DOHH2 (cell line): ENCODE measurements at regions not wholly inside any gene's neighbourhood (a gene's known extent, or its start where the extent isn't known, plus 50 kb on each side); places are given as distances from the start of the nearest gene placed in this dataset.
"Not testable (repeated sequence)": the region's sequence is repeated elsewhere in the genome, so short reads cannot be mapped to it uniquely, and the experiment has no call there.

Experiments used
- H3F3A ChIP-seq: fragments of 200-600 bp; sonication (generic), shearing (Covaris generic); 2 replicates; pipeline ENCODE4 v1.6.0; 2016; ENCODE audit warnings: antibody characterized with exemption, mild to moderate bottlenecking; ENCODE audit not compliant: control insufficient read depth, insufficient read depth
- H3K27ac ChIP-seq: fragments of 200-600 bp; sonication (generic); 2 replicates; pipeline ENCODE4 v1.5.1; 2014; ENCODE audit warnings: low read depth, mild to moderate bottlenecking, low read length, moderate library complexity
- H3K27me3 ChIP-seq: fragments of 200-600 bp; sonication (generic); 2 replicates; pipeline ENCODE4 v1.6.1; 2014; ENCODE audit warnings: mild to moderate bottlenecking, low read length, mixed read lengths; ENCODE audit not compliant: control insufficient read depth
- H3K36me3 ChIP-seq: fragments of 200-600 bp; sonication (generic); 2 replicates; pipeline ENCODE4 v1.6.1; 2014; ENCODE audit warnings: mild to moderate bottlenecking, low read length, moderate library complexity, mixed read lengths; ENCODE audit not compliant: control insufficient read depth
- H3K4me1 ChIP-seq: fragments of 200-600 bp; sonication (generic); 2 replicates; pipeline ENCODE4 v1.6.1; 2014; ENCODE audit warnings: mild to moderate bottlenecking, low read length, mixed read lengths; ENCODE audit not compliant: control insufficient read depth
- H3K4me2 ChIP-seq: fragments of 200-600 bp; sonication (generic); 2 replicates; pipeline ENCODE4 v1.6.0; 2014; ENCODE audit warnings: mild to moderate bottlenecking, low read length, moderate library complexity
- H3K4me3 ChIP-seq: fragments of 200-600 bp; sonication (generic); 2 replicates; pipeline ENCODE4 v1.5.1; 2014; ENCODE audit warnings: mild to moderate bottlenecking, low read length, mixed read lengths
- H3K79me2 ChIP-seq: fragments of 200-600 bp; sonication (generic); 2 replicates; pipeline ENCODE4 v1.6.1; 2014; ENCODE audit warnings: mild to moderate bottlenecking, low read length, mixed read lengths; ENCODE audit not compliant: control insufficient read depth
- H3K9me2 ChIP-seq: fragments of 200-600 bp; sonication (generic); replicated peaks from 2 replicates; pipeline ENCODE4 v1.6.1; 2014; ENCODE audit warnings: mild to moderate bottlenecking, low read length, mixed read lengths; ENCODE audit not compliant: control insufficient read depth
- H3K9me3 ChIP-seq: fragments of 200-600 bp; sonication (generic); 2 replicates; pipeline ENCODE4 v1.6.1; 2014; ENCODE audit warnings: antibody characterized with exemption, low read length, mixed read lengths; ENCODE audit not compliant: control insufficient read depth, insufficient read depth
- H4K20me1 ChIP-seq: fragments of 200-600 bp; sonication (generic); 2 replicates; pipeline ENCODE4 v1.6.0; 2014; ENCODE audit warnings: low read depth, mild to moderate bottlenecking, antibody characterized with exemption, low read length, moderate library complexity; ENCODE audit not compliant: control insufficient read depth, insufficient read depth
- EZH2phosphoT487 ChIP-seq: fragments of 200-600 bp; sonication (generic); IDR thresholded peaks from 2 replicates; pipeline ENCODE4 v1.6.1; 2017; ENCODE audit warnings: borderline replicate concordance, mild to moderate bottlenecking, antibody characterized with exemption, low read length, moderate library complexity, mixed read lengths
- TF ChIP-seq, protein P1 (sequence below): fragments of 200-600 bp; sonication (generic); IDR thresholded peaks from one replicate; pipeline ENCODE4 v1.5.1; 2014; ENCODE audit warnings: antibody characterized with exemption, mild to moderate bottlenecking, low read depth, low read length; ENCODE audit not compliant: poor library complexity, severe bottlenecking

- no peak overlapping the region for H3K27ac ChIP-seq
- no peaks in the 10 kb centered on the region for H4K20me1 ChIP-seq
- H3K4me3 ChIP-seq = no peak overlapping the region
- no peaks in the 10 kb centered on the region for H3K9me3 ChIP-seq
- H3K4me2 ChIP-seq = no peak overlapping the region
- no peaks in the 10 kb centered on the region for H3K9me2 ChIP-seq
- H3K36me3 ChIP-seq = no peaks in the 10 kb centered on the region
- TF ChIP-seq, protein P1, sequence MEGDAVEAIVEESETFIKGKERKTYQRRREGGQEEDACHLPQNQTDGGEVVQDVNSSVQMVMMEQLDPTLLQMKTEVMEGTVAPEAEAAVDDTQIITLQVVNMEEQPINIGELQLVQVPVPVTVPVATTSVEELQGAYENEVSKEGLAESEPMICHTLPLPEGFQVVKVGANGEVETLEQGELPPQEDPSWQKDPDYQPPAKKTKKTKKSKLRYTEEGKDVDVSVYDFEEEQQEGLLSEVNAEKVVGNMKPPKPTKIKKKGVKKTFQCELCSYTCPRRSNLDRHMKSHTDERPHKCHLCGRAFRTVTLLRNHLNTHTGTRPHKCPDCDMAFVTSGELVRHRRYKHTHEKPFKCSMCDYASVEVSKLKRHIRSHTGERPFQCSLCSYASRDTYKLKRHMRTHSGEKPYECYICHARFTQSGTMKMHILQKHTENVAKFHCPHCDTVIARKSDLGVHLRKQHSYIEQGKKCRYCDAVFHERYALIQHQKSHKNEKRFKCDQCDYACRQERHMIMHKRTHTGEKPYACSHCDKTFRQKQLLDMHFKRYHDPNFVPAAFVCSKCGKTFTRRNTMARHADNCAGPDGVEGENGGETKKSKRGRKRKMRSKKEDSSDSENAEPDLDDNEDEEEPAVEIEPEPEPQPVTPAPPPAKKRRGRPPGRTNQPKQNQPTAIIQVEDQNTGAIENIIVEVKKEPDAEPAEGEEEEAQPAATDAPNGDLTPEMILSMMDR = no peak
- TF ChIP-seq EZH2phosphoT487 = no peak
- no peaks in the 10 kb centered on the region for H3K27me3 ChIP-seq
- H3K79me2 ChIP-seq = no peaks in the 10 kb centered on the region
- no peaks in the 10 kb centered on the region for H3F3A ChIP-seq
- H3K4me1 ChIP-seq = no peaks in the 10 kb centered on the region
Measured at GRCh38 chr6:67127041-67127440, 1420.0 kb upstream of the EYS start.

DNA sequence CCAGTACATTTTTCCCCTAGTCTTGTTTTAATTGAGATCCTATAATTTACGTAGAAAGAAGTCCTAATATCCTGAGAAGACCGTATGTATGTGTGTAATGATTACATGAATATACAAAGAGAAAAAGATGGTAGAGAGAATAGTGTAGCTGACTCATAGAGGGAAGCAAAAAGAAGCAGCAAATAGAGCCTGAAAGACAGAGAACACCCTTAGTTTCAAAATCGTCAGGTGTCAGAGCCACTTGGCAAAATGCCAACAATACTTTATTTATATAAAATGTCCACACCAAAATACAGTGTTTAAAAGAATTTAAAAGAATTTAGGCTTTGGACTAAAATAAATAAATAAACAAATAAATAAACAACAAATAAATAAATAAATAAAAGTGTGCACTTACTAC, 1414.1 kb upstream of the EYS start:
- no peak overlapping the region for H3K27ac ChIP-seq
- no peak overlapping the region for H3K4me3 ChIP-seq
- H3K36me3 ChIP-seq = no peaks in the 10 kb centered on the region
- H3F3A ChIP-seq = no peaks in the 10 kb centered on the region
- no peaks in the 10 kb centered on the region for H3K27me3 ChIP-seq
- no peaks in the 10 kb centered on the region for H4K20me1 ChIP-seq
- no peaks in the 10 kb centered on the region for H3K4me1 ChIP-seq
- H3K9me3 ChIP-seq = no peaks in the 10 kb centered on the region
- H3K4me2 ChIP-seq = no peak overlapping the region
- no peak for TF ChIP-seq EZH2phosphoT487
- TF ChIP-seq, protein P1 = no peak
- no peaks in the 10 kb centered on the region for H3K79me2 ChIP-seq
- H3K9me2 ChIP-seq = no peaks in the 10 kb centered on the region

DNA sequence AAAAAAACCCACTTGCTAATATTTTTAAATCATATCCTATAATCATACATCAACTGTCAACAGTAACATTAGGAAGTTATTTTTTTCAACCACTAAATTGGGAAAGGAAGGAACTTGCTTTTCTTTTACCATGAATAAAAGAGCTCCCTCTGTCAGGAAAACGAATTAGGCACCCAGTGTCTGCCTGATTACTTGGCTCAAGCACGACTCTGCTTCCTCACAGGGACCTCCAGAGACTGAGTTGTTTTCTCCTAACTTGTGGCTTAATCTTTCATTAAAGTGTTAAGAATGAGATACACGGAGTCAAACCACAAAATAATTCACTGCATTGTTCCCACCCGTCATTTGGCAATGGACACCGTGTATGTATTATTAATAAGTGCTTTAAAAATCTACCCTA, 1405.1 kb upstream of the EYS start:
- Histone ChIP-seq H3K79me2 (no peaks in the 10 kb centered on the region), H3K4me2 (no peak overlapping the region), H3K9me2 (no peaks in the 10 kb centered on the region), H3K4me3 (no peak overlapping the region), H3K4me1 (no peaks in the 10 kb centered on the region), H3K27ac (no peak overlapping the region), H3F3A (no peaks in the 10 kb centered on the region), H4K20me1 (no peaks in the 10 kb centered on the region), H3K27me3 (no peaks in the 10 kb centered on the region), H3K9me3 (no peaks in the 10 kb centered on the region), H3K36me3 (no peaks in the 10 kb centered on the region)
- TF ChIP-seq, protein P1 = no peak
- TF ChIP-seq EZH2phosphoT487 = no peak

DNA sequence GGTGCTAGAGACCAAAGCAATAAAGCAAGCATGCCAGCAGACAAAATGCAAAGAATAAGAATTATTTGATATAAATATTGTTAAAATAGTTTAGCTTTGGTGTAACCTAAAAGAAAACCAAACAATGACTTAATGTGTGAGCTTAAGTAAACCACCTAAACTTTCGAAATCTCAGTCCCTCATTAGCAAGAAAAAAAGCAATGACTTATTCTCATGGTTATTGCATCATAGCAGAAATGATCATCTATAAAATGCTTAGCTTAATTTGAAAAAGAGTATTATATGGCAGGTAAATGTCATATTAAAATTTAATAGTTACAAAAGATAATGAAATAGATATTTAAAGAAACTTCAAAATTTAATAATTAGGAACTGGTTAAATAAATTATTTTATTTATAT, 1395.7 kb upstream of the EYS start:
- TF ChIP-seq, protein P1 = no peak
- no peak for TF ChIP-seq EZH2phosphoT487
- Histone ChIP-seq H3K27ac (no peak overlapping the region), H3K36me3 (no peaks in the 10 kb centered on the region)

GRCh38 chr6:67095618-67096226, 1388.7 kb upstream of the EYS start:
- H3K4me2 ChIP-seq, H3K9me2 ChIP-seq, H3F3A ChIP-seq: not testable (repeated sequence)

More for the DNA sequence above, 1395.7 kb upstream of the EYS start:
- Histone ChIP-seq H3K4me1 (no peaks in the 10 kb centered on the region), H3K79me2 (no peaks in the 10 kb centered on the region), H3K4me3 (no peak overlapping the region), H4K20me1 (no peaks in the 10 kb centered on the region), H3K9me3 (no peaks in the 10 kb centered on the region), H3K9me2 (no peaks in the 10 kb centered on the region), H3K4me2 (no peak overlapping the region), H3F3A (no peaks in the 10 kb centered on the region), H3K27me3 (no peaks in the 10 kb centered on the region)

More at GRCh38 chr6:67095618-67096226, 1388.7 kb upstream of the EYS start:
- H3K79me2 ChIP-seq, H3K36me3 ChIP-seq, H3K4me3 ChIP-seq, H4K20me1 ChIP-seq, H3K27me3 ChIP-seq, H3K9me3 ChIP-seq, H3K27ac ChIP-seq, H3K4me1 ChIP-seq: not testable (repeated sequence)
